ENCODE measurements at regions not wholly inside any gene's neighbourhood (a gene's known extent, or its start where the extent isn't known, plus 50 kb on each side); places are given as distances from the start of the nearest gene placed in this dataset.

DNA sequence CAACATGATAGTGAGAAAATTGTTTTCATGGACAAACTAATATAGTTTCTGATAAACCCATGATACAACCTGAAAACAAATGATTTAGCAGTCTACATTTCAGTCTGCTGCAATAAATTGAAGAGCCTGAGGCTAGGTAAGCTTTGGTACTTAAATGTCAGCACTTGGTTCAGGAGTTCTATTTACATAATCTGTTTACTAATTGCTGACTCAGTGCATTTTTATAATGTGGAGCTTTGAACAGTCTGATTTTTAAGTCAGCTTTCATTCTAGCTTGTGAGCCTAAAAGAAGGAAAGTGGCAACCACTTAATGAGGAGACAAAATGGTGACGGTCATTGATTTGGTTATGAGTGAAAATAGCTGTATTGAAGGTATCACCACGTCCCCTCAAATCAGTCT lies 488.6 kb downstream of the CPS1 start:
- no peak overlapping the region for H3K27ac ChIP-seq
- no peak for DNase-seq (ENCODE audit: low read depth, low spot score)

DNA sequence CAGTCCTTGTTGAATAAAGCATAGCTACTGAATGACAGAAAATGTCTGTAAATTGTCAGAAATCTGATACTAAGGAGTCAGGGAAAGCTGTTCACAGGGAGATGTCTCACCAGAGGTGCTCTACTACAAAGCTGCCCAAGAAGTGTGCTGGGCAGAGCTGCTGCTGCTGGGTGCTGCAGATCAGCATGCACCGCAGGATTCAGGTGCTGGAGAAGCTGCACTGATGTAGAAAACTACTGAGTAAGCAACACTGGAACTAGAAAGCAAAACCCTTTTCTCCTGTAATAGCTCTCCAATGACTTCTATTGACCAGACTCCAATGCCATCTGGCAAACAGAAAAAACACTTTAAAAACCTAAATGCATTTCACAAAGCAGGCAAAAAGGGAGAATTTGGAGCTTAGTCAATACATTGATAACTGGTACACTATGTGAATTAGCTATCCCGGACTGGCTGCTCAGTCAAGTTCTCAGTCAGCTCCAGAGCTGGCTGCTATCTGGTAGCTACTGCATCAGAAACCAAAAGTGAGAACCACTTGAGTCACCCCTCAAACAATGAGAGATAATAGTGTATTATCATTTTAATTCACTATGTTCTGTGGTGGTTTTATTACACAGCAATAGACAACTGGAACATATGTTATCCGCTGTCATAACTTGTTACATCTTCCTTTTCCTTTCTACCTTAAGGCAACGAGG lies 493.1 kb downstream of the CPS1 start:
- DNase-seq (ENCODE audit: low read depth, low spot score): no peak
- H3K27ac ChIP-seq: no peak overlapping the region

DNA sequence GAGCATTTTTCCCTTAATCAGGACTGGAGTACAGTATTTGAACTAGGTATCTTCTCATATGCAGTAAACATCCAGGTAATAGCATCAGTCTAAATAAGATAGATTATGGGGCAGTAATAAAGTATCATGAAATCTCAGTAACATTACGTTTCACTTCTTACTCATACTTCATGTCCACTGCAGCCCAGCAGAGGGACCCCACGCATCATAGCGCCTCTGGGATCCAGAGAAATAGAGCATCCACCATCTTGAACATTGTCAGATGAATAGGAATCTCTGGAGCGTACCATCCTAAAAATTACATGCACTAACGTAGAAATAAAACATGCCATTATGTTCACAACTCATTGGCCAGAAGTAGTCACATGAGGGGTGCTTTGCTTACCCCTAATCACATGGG lies 499.0 kb downstream of the CPS1 start:
- H3K27ac ChIP-seq: no peak overlapping the region
- no peak for DNase-seq (ENCODE audit: low read depth, low spot score)

- H3K27ac ChIP-seq: no peak overlapping the region
- DNase-seq (ENCODE audit: low read depth, low spot score): no peak
These were observed 505.4 kb downstream of the CPS1 start for GRCh38 chr2:211061612-211062296.

DNA sequence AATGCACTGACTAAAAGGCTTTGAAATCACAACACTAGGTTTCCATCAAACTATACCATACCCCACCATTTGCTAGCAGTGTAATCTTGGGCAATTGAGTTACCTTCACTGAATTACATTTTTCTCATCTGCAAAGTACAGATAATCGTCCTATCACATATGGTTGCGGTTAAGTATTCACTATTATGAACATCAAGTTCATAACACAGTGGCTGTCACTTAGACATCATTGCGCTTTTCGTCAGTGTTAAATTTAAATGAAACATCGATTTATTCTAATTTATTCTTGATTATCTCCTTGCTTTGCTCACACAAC lies 505.9 kb downstream of the CPS1 start:
- no peak overlapping the region for H3K27ac ChIP-seq
- no peak for DNase-seq (ENCODE audit: low read depth, low spot score)

GRCh38 chr2:211067029-211067428 lies 510.6 kb downstream of the CPS1 start:
- H3K27ac ChIP-seq: no peak overlapping the region
- no peak for DNase-seq (ENCODE audit: low read depth, low spot score)

DNA sequence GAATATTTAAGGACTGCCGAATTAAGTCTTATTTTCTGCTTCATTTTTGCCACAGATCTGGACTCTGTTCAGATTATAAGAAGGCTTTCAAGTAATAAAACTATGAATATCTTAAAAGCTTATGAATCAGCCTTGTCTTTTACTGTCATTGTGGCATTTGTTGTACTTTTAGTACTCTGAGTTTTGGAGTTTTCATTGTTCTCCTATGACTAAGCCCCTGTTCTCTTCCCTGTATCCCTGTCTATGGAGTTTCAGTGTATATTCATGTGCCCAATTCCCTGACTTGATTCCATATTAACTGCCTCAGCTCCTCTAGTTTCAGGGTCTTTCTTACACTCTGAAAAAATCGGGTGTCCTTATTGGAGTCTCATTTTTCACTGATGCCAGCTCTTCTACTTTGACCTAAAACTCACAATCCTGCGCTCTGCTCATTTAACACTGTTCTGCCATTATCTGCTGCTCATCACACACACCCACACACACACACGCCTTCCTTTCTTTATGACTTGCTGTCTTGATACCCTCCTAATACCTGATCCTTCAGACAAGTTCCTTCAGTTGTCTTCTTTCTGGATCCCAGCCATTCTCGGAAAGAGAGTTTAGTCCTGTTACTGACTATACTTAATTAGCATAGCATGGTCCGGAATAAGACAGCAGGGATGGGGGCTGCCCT lies 511.8 kb downstream of the CPS1 start:
- DNase-seq (ENCODE audit: low read depth, low spot score): no peak
- H3K27ac ChIP-seq: no peak overlapping the region

- DNase-seq (ENCODE audit: low read depth, low spot score): no peak
- no peak overlapping the region for H3K27ac ChIP-seq
These were observed 514.1 kb downstream of the CPS1 start for GRCh38 chr2:211070547-211070946.

DNA sequence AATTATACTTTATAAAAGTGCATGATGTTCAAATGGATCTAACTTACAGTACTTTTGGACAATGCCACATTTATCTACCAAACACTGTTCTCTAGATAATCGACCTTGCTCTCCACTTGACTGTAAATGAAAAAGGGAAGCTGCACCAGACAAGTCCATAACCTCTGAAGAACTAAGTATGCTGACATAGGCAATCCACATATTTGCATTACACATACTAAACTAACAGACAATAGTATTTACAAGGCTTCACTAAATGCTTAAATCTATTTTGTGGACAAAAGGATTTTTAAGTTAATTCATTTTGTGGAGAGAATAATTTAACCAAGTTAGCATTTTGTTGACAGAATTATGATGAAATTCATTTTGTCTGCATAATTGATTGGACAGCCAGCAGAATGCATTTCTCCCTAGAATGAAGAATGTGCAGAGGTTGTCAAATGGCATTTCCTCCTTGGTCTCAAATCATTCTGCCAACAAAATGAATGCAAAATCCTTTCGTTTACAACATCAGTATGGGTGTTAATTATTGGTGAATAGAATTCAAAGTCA lies 520.9 kb downstream of the CPS1 start:
- no peak for DNase-seq (ENCODE audit: low read depth, low spot score)
- no peak overlapping the region for H3K27ac ChIP-seq

- H3K27ac ChIP-seq: no peak overlapping the region
These were observed 528.0 kb downstream of the CPS1 start for GRCh38 chr2:211084352-211084751.

DNA sequence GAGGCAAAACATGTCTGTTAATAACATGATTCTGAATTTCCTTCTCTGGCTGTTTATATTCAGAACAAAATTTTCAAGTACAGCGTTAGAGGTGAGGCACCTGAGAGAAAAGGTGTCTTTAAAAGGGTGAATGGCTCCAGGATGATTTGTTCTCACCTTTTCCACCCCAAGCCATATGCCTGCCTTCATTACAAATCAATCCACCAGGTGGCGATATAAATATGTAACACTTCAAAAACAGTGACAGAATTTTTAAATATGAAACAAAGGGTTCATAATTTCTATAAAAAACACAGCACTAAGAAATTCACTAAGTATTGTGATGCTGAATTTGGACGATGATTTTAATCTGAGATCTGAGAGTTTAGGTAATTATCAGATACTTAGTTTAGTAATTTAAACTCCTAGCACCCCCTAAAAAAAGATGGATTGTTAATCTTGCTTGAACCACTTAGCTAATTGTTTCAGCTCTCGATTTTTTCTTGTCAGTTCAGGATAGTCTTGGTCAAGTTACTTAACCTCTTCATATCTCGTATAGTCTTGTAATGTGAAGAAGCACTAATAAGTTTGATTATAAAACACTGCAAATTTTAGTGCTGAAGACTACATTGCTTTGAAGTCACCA lies 528.8 kb downstream of the CPS1 start:
- no peak overlapping the region for H3K27ac ChIP-seq
- DNase-seq (ENCODE audit: low read depth, low spot score): no peak

More at GRCh38 chr2:211084352-211084751, 528.0 kb downstream of the CPS1 start:
- DNase-seq (ENCODE audit: low read depth, low spot score): no peak

DNA sequence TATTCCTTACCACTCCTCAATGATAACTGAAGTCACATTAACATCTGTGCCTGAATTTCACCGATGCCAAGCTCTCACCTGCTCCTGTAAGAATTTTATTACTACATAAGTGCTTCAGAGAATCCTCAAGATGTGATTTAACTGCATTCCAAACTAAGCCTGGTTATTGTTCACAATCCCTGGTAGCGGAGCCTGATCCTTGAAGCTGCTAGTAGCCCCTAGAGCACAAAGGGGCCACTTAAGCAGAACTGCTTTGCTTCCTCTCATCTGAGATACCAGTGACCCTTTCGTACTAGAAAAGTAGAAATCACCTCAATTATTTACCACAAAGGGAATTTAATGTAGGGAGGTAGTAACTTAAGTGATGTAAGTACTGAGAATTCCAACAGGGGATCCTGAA lies 529.6 kb downstream of the CPS1 start:
- H3K27ac ChIP-seq: no peak overlapping the region
- DNase-seq (ENCODE audit: low read depth, low spot score): no peak

DNA sequence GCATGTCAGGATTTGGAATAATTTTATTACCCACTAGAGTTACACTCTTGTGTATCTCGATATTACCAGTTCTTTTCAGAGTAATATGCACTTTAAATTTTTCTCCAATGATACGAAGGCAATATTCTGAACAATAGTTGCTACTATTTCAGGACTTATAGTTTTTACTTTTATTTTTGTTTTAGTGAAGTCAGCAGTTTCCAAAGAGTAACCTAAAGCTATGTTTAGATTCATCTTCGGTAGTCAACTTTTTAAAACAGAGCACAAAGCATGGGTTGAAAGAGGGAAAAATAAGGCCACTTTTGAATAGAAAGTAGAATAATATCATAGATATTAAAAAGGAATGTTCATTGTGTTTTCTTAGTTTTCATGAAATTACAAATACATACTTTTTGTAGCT lies 532.7 kb downstream of the CPS1 start:
- no peak overlapping the region for H3K27ac ChIP-seq
- no peak for DNase-seq (ENCODE audit: low read depth, low spot score)

DNA sequence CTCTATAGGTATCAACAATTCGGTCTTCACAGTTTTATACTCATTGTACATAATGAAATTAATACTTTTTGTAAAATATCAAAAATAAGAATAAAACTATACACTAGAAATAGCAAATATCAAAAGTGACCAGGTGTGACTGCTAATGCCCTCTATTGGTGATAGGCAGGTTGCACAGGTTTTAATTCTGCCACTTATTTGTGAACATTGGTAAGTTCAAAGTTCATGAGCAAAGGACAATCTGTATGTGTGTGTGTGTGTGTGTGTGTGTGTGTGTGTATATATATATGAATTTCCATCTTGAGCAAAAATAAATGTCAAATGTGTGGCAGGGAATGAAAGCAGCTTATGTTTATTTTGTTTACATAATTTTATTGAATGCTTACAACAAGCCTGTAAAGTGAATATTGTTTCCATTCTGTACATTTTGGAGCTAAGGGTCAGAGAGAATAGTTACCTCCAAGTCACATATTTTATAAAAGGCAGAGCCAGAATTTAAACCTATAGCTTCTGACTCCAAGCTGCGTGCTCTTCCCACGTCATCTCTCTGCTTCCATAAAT lies 537.4 kb downstream of the CPS1 start:
- DNase-seq (ENCODE audit: low read depth, low spot score): no peak
- H3K27ac ChIP-seq: no peak overlapping the region

DNA sequence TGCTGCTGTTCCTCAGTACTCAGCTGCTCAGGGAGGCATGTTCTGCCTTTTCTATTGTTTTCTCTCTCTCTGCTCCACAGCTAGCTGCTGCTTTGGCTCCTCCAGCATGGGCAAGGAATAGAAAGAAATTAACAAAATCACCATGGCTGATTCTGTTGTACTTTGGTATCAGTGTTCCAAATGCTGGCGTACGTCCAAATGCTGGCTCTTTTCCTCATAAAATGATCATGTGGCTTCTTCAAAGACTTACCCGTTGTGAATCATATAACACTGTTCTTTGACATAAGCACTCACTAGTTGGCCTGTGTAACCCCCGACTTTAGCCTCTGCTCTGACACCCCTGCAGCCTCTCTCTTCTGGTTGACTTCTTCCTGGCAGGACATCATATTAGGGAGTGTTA lies 547.6 kb downstream of the CPS1 start:
- DNase-seq (ENCODE audit: low read depth, low spot score): no peak
- no peak overlapping the region for H3K27ac ChIP-seq

DNA sequence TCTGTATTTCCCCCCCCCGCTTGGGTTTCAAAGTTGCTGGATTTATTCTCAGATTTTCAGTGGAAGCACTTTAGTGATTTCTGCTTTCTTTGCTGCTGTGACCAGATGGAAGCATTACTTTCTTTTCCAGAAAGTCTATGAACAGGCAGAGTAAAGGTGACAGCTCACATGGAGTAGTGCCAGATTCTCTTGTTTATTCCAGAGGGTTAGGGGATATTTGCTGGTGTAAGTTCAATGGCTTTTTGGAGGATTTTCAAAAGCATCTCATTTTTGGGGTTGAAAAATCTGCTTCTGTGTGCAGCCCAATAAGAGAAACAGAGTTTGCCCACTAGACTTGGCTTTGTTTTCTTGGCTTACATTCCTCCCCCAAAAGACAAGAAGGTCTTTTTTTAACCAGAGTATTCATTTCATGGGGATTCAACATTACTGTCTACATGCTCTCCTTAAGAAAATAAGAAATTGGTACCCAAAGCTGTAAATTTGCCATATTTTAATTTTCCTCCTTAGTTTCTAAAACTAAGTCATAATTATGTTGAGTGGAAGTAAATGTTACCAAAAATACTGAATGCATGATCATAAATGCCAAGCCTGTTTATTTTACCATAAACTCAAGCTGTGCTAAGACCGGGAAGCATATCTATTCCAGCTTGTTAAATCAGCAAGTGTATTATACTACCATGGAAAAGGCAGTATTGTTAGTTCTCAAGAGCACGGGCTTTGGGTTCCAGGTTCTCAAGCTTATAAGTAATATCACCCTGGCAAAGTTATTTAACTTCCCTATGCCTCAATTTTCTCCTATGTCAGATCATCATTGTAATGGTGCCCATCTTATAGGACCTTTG lies 557.2 kb downstream of the CPS1 start:
- H3K27ac ChIP-seq: no peak overlapping the region
- DNase-seq (ENCODE audit: low read depth, low spot score): no peak

DNA sequence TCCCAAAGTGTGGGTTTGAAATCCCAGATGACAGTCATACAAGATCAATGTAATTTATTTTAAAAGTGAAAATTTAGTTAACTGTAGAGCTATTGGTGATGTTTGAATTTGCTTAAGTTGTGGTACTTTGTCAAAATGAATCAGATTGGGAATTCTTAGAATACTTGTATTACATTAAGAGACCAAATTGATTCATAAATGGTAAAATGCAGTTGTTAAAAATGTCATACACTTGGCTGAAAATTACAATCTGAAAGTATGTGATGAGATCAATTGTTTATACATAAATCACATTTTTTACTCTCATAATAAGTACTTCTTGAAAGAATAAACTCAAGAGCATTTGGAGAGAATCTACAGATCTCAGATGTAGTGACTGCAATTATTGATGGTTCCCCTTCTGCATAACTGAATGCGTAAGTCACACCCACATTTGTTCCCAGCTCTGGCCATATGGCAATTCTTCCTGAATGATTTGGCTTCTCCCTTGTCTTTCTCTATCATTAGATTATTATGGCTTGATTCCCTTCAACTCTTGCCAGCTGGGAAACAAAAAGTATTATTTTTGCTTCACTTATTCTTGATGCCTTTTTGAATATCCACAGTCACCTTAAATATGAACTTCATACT lies 558.5 kb downstream of the CPS1 start:
- H3K27ac ChIP-seq: no peak overlapping the region
- DNase-seq (ENCODE audit: low read depth, low spot score): no peak

DNA sequence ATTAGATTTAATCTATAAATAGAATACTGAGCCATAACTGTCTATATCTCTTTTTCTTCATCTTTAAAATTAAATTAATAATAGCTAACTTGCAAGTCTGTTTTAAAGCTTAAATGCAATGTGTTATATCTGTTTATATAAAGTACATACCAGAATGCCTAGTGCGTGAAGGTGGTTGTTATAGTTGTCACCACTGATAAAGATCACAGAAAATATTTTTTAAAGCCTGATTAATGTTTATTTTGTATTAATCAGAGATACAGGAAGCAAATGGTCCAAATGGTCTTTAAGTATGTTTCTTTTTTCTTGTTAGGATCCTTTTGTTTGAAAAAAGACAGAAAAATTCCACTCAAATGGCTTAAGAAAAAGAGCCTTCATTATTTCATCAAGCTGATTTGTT lies 560.6 kb downstream of the CPS1 start:
- no peak for DNase-seq (ENCODE audit: low read depth, low spot score)
- H3K27ac ChIP-seq: no peak overlapping the region

DNA sequence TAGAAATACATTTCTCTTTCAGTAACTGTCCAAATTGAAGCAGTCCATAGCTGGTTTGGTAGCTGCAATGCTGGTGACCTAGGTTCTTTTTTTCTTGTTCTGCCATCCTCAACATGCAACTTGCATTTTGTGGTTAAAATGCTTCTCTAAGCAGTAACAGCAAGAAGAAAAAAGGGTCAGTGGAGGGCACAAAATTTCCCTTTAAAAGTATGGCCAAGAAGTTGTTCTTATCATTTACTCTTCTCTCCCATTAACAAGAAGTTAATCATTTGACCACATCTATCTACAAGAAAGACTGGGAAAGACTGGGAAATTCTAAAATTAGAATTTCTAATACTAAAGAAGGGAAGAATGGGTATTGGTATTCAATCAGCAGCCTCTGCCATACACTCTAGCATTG lies 569.9 kb downstream of the CPS1 start:
- H3K27ac ChIP-seq: no peak overlapping the region
- no peak for DNase-seq (ENCODE audit: low read depth, low spot score)
